Caco-2 (cell line): ENCODE measurements at regions not wholly inside any gene's neighbourhood (a gene's known extent, or its start where the extent isn't known, plus 50 kb on each side); places are given as distances from the start of the nearest gene placed in this dataset.

ENCODE experiments used
- BruUV-seq: library from RNA; stranded (reverse); fragments of 400-500 nt; replicated peaks from 2 replicates; lab custom pipeline; 2021; lab: Mats Ljungman, UMichigan
- CTCF ChIA-PET: fragments of 300-600 bp; sonication (Branson Sonifier 250); formaldehyde crosslinking; loops from one replicate; lab custom pipeline; 2022; ENCODE audit warnings: antibody characterized with exemption; lab: Charles Lee
- POLR2A ChIA-PET: fragments of 300-600 bp; sonication (Branson Sonifier 250); formaldehyde crosslinking; loops from one replicate; lab custom pipeline; 2022; ENCODE audit warnings: antibody characterized with exemption; lab: Charles Lee
- DNase-seq, 2 experiments: peaks; one replicate each; pipeline versions ENCODE4 v3.0.0 to v3.0.0-alpha.2; 2020 to 2022
- H3K27me3 ChIP-seq: replicated peaks from 2 replicates; pipeline ENCODE4 v1.6.0; 2011; ENCODE audit warnings: low read length; ENCODE audit not compliant: control insufficient read depth, insufficient read depth
- H3K36me3 ChIP-seq: 2 replicates; pipeline ENCODE4 v1.5.1; 2011; ENCODE audit warnings: low read length; ENCODE audit not compliant: control insufficient read depth, insufficient read depth
- H3K4me1 ChIP-seq: fragments of 250-450 bp; sonication (Bioruptor Pico); 2 replicates; pipeline ENCODE4 v1.5.1; 2020; ENCODE audit warnings: mild to moderate bottlenecking
- H3K4me3 ChIP-seq: 2 replicates; pipeline ENCODE4 v1.5.1; 2011; ENCODE audit warnings: low read depth, mild to moderate bottlenecking, control low read depth, low read length
- H3K9me3 ChIP-seq: fragments of 250-450 bp; sonication (Bioruptor Pico); 2 replicates; pipeline ENCODE4 v1.5.1; 2020; ENCODE audit warnings: mild to moderate bottlenecking, moderate library complexity
- H3K27ac Mint-ChIP-seq: one replicate; pipeline ENCODE4 v1.8.0; 2022; ENCODE audit warnings: mixed read lengths; ENCODE audit not compliant: unreplicated experiment
- H3K27me3 Mint-ChIP-seq: one replicate; pipeline ENCODE4 v1.8.0; 2022; ENCODE audit warnings: mixed read lengths; ENCODE audit not compliant: insufficient read depth, unreplicated experiment
- H3K36me3 Mint-ChIP-seq: one replicate; pipeline ENCODE4 v1.8.0; 2022; ENCODE audit warnings: mild to moderate bottlenecking, mixed read lengths; ENCODE audit not compliant: insufficient read depth, unreplicated experiment
- H3K4me1 Mint-ChIP-seq: one replicate; pipeline ENCODE4 v1.8.0; 2022; ENCODE audit warnings: low read depth, mixed read lengths; ENCODE audit not compliant: unreplicated experiment
- H3K4me3 Mint-ChIP-seq: one replicate; pipeline ENCODE4 v1.8.0; 2022; ENCODE audit warnings: mild to moderate bottlenecking, moderate library complexity, mixed read lengths; ENCODE audit not compliant: unreplicated experiment
- H3K9me3 Mint-ChIP-seq: one replicate; pipeline ENCODE4 v1.8.0; 2022; ENCODE audit warnings: mixed read lengths; ENCODE audit not compliant: unreplicated experiment
- intact Hi-C: fragments of 100-400 bp; cut with micrococcal nuclease; formaldehyde crosslinking; loops from one replicate; pipeline ENCODE4 v1.10.0; 2022; ENCODE audit not compliant: unreplicated experiment
- TF ChIP-seq, protein P1 (sequence below), 2 experiments: fragments of 200-600 bp in 1 of 2; IDR thresholded peaks; 1 replicate in 1 of 2; 2 replicates in 1 of 2; pipeline versions ENCODE4 v1.5.1 to v1.8.0; 2011 to 2022; ENCODE audit warnings: antibody characterized with exemption in 1 of 2, control low read depth in 1 of 2, inconsistent platforms in 1 of 2, low read depth in 1 of 2, low read length in 1 of 2, mild to moderate bottlenecking in 1 of 2, moderate library complexity in 1 of 2; ENCODE audit not compliant: insufficient read depth in 1 of 2, severe bottlenecking in 1 of 2, unreplicated experiment in 1 of 2

DNA sequence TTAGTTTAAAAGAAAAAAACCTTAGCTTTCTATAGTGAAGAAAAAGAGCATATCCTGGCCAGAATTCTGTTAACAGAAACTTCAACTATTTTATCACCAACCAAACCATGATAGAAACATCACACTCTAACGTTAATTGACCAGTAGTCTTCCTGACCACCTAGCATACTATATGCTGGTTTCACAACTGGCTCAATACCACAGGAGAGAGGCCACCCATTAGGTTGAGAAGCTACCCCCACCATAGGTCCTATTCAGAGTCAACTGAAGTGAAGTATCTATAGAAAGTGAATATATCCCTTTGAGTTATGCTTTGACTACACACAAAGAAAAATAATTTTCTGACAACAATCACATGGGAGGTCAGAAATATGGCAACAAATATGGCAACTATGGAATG, 85.2 kb upstream of the STK17B start:
- H3K9me3 ChIP-seq: peaks cover 9% of the 10 kb centered on the region; the same call in 1 of the 2 replicates
- H3K27me3 ChIP-seq: no peaks in the 10 kb centered on the region
- no TSS peak for BruUV-seq
- TF ChIP-seq, protein P1, sequence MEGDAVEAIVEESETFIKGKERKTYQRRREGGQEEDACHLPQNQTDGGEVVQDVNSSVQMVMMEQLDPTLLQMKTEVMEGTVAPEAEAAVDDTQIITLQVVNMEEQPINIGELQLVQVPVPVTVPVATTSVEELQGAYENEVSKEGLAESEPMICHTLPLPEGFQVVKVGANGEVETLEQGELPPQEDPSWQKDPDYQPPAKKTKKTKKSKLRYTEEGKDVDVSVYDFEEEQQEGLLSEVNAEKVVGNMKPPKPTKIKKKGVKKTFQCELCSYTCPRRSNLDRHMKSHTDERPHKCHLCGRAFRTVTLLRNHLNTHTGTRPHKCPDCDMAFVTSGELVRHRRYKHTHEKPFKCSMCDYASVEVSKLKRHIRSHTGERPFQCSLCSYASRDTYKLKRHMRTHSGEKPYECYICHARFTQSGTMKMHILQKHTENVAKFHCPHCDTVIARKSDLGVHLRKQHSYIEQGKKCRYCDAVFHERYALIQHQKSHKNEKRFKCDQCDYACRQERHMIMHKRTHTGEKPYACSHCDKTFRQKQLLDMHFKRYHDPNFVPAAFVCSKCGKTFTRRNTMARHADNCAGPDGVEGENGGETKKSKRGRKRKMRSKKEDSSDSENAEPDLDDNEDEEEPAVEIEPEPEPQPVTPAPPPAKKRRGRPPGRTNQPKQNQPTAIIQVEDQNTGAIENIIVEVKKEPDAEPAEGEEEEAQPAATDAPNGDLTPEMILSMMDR (IDR thresholded peaks at IDR 0.05; ENCODE audit: insufficient read depth in 1 of 2, low read depth in 1 of 2, low read length in 1 of 2, severe bottlenecking in 1 of 2, unreplicated experiment in 1 of 2): no peak
- Mint-ChIP-seq H3K4me3 (no peak overlapping the region), H3K9me3 (peaks cover 22% of the 10 kb centered on the region), H3K27me3 (no peaks in the 10 kb centered on the region), H3K36me3 (peaks cover 17% of the 10 kb centered on the region), H3K27ac (no peak overlapping the region), H3K4me1 (peaks cover 26% of the 10 kb centered on the region)
- H3K4me3 ChIP-seq: no peak overlapping the region
- H3K4me1 ChIP-seq: peaks cover 24% of the 10 kb centered on the region
- no peaks in the 10 kb centered on the region; the same call in 1 of the 2 replicates for H3K36me3 ChIP-seq
- ChIA-PET POLR2A (no interaction called here), CTCF (no interaction called here)
- DNase-seq: no peak
- intact Hi-C loops: no loop called here

DNA sequence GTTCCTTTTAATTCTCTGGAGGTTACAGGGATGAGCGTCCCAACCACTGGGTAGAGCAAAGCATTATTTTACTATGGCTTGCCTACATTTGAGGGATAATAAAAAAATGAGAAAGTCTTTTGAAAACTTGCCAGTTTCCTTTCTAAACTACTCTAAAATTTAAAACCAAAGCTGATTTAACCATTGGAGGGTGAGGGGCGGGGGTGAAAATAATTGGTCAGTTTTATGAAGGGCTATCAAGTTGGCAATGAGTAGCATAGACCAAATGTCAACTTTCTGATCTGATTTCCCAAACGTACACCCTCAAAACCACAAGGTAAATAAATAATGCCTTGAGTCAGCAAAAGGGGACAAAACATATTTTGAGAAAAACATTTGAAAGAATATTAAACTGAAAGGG, 85.7 kb upstream of the STK17B start:
- Mint-ChIP-seq H3K27me3 (no peaks in the 10 kb centered on the region), H3K9me3 (peaks cover 17% of the 10 kb centered on the region), H3K4me1 (peaks cover 26% of the 10 kb centered on the region), H3K4me3 (no peak overlapping the region), H3K36me3 (peaks cover 18% of the 10 kb centered on the region), H3K27ac (no peak overlapping the region)
- no TSS peak for BruUV-seq
- no peak for DNase-seq
- Histone ChIP-seq H3K27me3 (no peaks in the 10 kb centered on the region), H3K36me3 (no peaks in the 10 kb centered on the region; the same call in 1 of the 2 replicates), H3K4me1 (peaks cover 24% of the 10 kb centered on the region), H3K4me3 (no peak overlapping the region), H3K9me3 (peaks cover 11% of the 10 kb centered on the region; the same call in 1 of the 2 replicates)
- ChIA-PET CTCF (no interaction called here), POLR2A (no interaction called here)
- intact Hi-C loops: no loop called here
- TF ChIP-seq, protein P1 (IDR thresholded peaks at IDR 0.05; ENCODE audit: insufficient read depth in 1 of 2, low read depth in 1 of 2, low read length in 1 of 2, severe bottlenecking in 1 of 2, unreplicated experiment in 1 of 2): no peak

DNA sequence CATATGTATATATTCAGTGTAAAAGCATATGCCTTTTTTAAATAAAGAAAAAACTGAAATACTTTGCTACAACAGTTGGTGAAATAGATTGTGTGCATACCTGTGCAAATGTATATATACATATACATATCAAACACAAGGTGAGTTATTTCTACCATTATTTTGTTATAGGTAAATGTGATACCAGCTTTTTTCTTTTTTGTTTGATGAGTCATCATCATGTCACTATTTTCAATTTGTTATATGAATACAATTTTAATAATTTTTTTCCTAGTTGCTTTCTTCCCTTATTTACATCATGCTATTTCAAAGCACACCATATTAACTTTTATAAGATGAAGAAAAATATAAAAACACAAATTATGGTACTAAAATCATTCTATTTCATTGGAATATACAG, 87.0 kb upstream of the STK17B start:
- intact Hi-C loops: no loop called here
- BruUV-seq: no TSS peak
- Histone ChIP-seq H3K27me3 (no peaks in the 10 kb centered on the region), H3K9me3 (peaks cover 11% of the 10 kb centered on the region; the same call in 1 of the 2 replicates), H3K4me1 (peaks cover 29% of the 10 kb centered on the region), H3K36me3 (no peaks in the 10 kb centered on the region; the same call in 1 of the 2 replicates), H3K4me3 (no peak overlapping the region)
- no peak for DNase-seq
- no peaks in the 10 kb centered on the region for H3K27me3 Mint-ChIP-seq
- ChIA-PET POLR2A (interaction anchor here (2.0 kb wide), 1 partner anchor 17 kb away, joined by 14 read pairs; no protein-coding TSS in a partner anchor), CTCF (no interaction called here)
- H3K4me3 Mint-ChIP-seq: no peak overlapping the region
- peaks cover 18% of the 10 kb centered on the region for H3K4me1 Mint-ChIP-seq
- peaks cover 4% of the 10 kb centered on the region for H3K9me3 Mint-ChIP-seq
- TF ChIP-seq, protein P1 (IDR thresholded peaks at IDR 0.05; ENCODE audit: insufficient read depth in 1 of 2, low read depth in 1 of 2, low read length in 1 of 2, severe bottlenecking in 1 of 2, unreplicated experiment in 1 of 2): no peak
- H3K36me3 Mint-ChIP-seq: peaks cover 31% of the 10 kb centered on the region
- H3K27ac Mint-ChIP-seq: no peak overlapping the region
